ENCODE measurements at regions not wholly inside any gene's neighbourhood (a gene's known extent, or its start where the extent isn't known, plus 50 kb on each side); places are given as distances from the start of the nearest gene placed in this dataset.
"Not testable (repeated sequence)": the region's sequence is repeated elsewhere in the genome, so short reads cannot be mapped to it uniquely, and the experiment has no call there.

GRCh38 chr1:222897527-222898190, 82.8 kb downstream of the DISP1 start:
- Histone ChIP-seq H3K4me3 (peak overlapping the region; percentile 0 to 18), H3K36me3 (no peaks in the 10 kb centered on the region), H3K9me3 (no peaks in the 10 kb centered on the region), H3K4me1 (replicated peaks) (no peaks in the 10 kb centered on the region), H3K27ac (peak overlapping the region; percentile 45 to 55), H3K27me3 (replicated peaks; ENCODE audit: insufficient read depth) (no peaks in the 10 kb centered on the region)
- TF ChIP-seq POLR2A (IDR thresholded peaks at IDR 0.05) (no peak), POLR2AphosphoS5 (IDR thresholded peaks at IDR 0.05) (peak; percentile 11)
- no peak for DNase-seq (ENCODE audit: low spot score)
- 25% methylated on average over 4 of the region's 4 CpGs for WGBS
- intact Hi-C loops (cut with DNase I), result no loop called here

- TF ChIP-seq POLR2AphosphoS5 (IDR thresholded peaks at IDR 0.05) (no peak), POLR2A (IDR thresholded peaks at IDR 0.05) (no peak), CTCF (IDR thresholded peaks at IDR 0.05) (no peak)
- H3K36me3 ChIP-seq, result no peaks in the 10 kb centered on the region
- peak overlapping the region; percentile 0 to 18 for H3K4me3 ChIP-seq
- H3K27ac ChIP-seq, result peak overlapping the region in 1 of 2 donors; percentile 55
- 13% methylated on average over 1 of the region's 1 CpG for WGBS
- no peaks in the 10 kb centered on the region for H3K4me1 ChIP-seq (replicated peaks)
- no peaks in the 10 kb centered on the region for H3K9me3 ChIP-seq
- intact Hi-C loops (cut with DNase I), result no loop called here
- no peaks in the 10 kb centered on the region for H3K27me3 ChIP-seq (replicated peaks; ENCODE audit: insufficient read depth)
- DNase-seq (ENCODE audit: low spot score), result no peak
Observed at GRCh38 chr1:222898191-222898527, 83.3 kb downstream of the DISP1 start.

GRCh38 chr1:222899471-222899870, 84.6 kb downstream of the DISP1 start:
- WGBS, result 74% methylated on average over 4 of the region's 4 CpGs
- H3K27ac ChIP-seq, result no peak overlapping the region
- H3K27me3 ChIP-seq (replicated peaks; ENCODE audit: insufficient read depth), result no peaks in the 10 kb centered on the region
- H3K4me3 ChIP-seq, result no peak overlapping the region
- intact Hi-C loops (cut with DNase I), result no loop called here
- no peaks in the 10 kb centered on the region for H3K9me3 ChIP-seq
- no peaks in the 10 kb centered on the region for H3K4me1 ChIP-seq (replicated peaks)
- H3K36me3 ChIP-seq, result no peaks in the 10 kb centered on the region
- no peak for TF ChIP-seq POLR2A (IDR thresholded peaks at IDR 0.05)
- no peak for TF ChIP-seq CTCF (IDR thresholded peaks at IDR 0.05)
- TF ChIP-seq POLR2AphosphoS5 (IDR thresholded peaks at IDR 0.05), result no peak
- no peak for DNase-seq (ENCODE audit: low spot score)

GRCh38 chr1:222904451-222904850, 89.6 kb downstream of the DISP1 start:
- intact Hi-C loops (cut with DNase I), result no loop called here
- no peaks in the 10 kb centered on the region for H3K9me3 ChIP-seq
- H3K27me3 ChIP-seq (replicated peaks; ENCODE audit: insufficient read depth), result no peaks in the 10 kb centered on the region
- 98% methylated on average over 6 of the region's 6 CpGs for whole genome bisulfite sequencing
- no peak overlapping the region for H3K27ac ChIP-seq
- no peaks in the 10 kb centered on the region for H3K4me1 ChIP-seq (replicated peaks)
- no peak for DNase-seq (ENCODE audit: low spot score)
- H3K36me3 ChIP-seq, result no peaks in the 10 kb centered on the region
- TF ChIP-seq POLR2AphosphoS5 (IDR thresholded peaks at IDR 0.05) (no peak), CTCF (IDR thresholded peaks at IDR 0.05) (no peak), POLR2A (IDR thresholded peaks at IDR 0.05) (no peak)
- no peak overlapping the region for H3K4me3 ChIP-seq

- WGBS, result 92% methylated on average over 3 of the region's 3 CpGs
Observed at GRCh38 chr1:222905151-222905550, 90.3 kb downstream of the DISP1 start.

GRCh38 chr1:222906271-222906739, 91.5 kb downstream of the DISP1 start:
- H3K36me3 ChIP-seq; H3K9me3 ChIP-seq; H3K27me3 ChIP-seq (replicated peaks; ENCODE audit: insufficient read depth); H3K4me1 ChIP-seq (replicated peaks); H3K27ac ChIP-seq; intact Hi-C loops (cut with DNase I); DNase-seq (ENCODE audit: low spot score); H3K4me3 ChIP-seq: not testable (repeated sequence)
- WGBS, result 91% methylated on average over 11 of the region's 11 CpGs

More at GRCh38 chr1:222905151-222905550, 90.3 kb downstream of the DISP1 start:
- no peak for DNase-seq (ENCODE audit: low spot score)
- Histone ChIP-seq H3K27me3 (replicated peaks; ENCODE audit: insufficient read depth) (no peaks in the 10 kb centered on the region), H3K27ac (no peak overlapping the region), H3K4me1 (replicated peaks) (no peaks in the 10 kb centered on the region), H3K4me3 (no peak overlapping the region), H3K36me3 (no peaks in the 10 kb centered on the region), H3K9me3 (no peaks in the 10 kb centered on the region)
- TF ChIP-seq POLR2AphosphoS5 (IDR thresholded peaks at IDR 0.05) (no peak), POLR2A (IDR thresholded peaks at IDR 0.05) (no peak), CTCF (IDR thresholded peaks at IDR 0.05) (no peak)
- intact Hi-C loops (cut with DNase I), result no loop called here
